NCI-H460 (cell line): ENCODE measurements at regions not wholly inside any gene's neighbourhood (a gene's known extent, or its start where the extent isn't known, plus 50 kb on each side); places are given as distances from the start of the nearest gene placed in this dataset.
"Not testable (repeated sequence)": the region's sequence is repeated elsewhere in the genome, so short reads cannot be mapped to it uniquely, and the experiment has no call there.

Source experiments
- DNase-seq: peaks from one replicate; pipeline ENCODE4 v3.0.0-alpha.2; 2016; ENCODE audit warnings: low read depth; ENCODE audit errors: extremely low read depth

DNA sequence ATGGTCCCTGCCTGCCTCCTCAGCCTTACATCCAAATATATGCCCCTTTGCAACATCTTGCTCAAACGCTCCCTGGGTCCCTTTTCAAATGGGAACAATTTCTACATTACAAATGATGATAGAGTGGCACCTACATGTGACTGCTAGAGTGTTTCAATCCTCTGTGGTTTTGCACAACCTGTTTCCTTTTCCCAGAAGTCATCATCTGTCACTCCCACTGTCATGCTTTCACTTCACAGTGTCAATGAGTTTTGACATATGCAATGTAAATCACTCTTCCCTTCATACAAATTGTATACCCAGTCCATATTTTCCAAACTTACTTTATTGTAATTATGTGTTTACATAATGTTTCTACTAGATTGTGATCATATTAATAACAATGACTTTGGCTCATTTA is 887.3 kb downstream of the TDRD15 start:
- DNase-seq: no peak

DNA sequence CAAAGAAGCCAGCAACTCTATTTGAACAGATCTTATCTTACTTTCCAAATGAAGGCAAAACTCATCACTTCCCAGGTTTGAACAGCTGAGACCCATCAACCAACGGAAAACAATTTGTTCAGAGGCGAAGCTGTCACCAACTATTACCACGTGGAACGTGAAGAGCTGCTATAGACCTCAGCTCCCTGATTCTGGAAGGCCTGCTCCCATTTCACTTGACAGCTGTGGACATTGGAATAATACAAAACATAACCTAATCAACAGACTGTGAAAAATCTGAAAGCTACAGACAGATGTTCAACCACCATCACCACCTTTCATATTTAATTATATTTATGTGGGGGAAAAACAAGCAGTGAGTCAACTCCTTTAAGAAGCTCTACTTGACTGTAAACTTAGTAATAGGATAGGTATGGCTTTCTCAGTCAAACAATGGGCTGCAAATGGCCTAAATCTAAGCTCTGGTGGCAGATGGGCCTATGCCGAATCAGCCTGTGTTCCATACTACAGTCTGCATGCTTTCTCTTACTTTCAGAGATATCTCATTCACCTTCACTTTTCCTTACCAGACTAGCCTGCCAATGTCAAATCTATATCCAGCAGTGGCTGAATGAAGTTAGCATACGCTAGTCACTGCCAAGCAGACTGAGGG is 896.4 kb downstream of the TDRD15 start:
- DNase-seq: no peak

- DNase-seq: no peak
Observed at GRCh38 chr2:22027345-22028005, 903.7 kb downstream of the TDRD15 start.

GRCh38 chr2:22035361-22035830 is 911.6 kb downstream of the TDRD15 start:
- no peak for DNase-seq

DNA sequence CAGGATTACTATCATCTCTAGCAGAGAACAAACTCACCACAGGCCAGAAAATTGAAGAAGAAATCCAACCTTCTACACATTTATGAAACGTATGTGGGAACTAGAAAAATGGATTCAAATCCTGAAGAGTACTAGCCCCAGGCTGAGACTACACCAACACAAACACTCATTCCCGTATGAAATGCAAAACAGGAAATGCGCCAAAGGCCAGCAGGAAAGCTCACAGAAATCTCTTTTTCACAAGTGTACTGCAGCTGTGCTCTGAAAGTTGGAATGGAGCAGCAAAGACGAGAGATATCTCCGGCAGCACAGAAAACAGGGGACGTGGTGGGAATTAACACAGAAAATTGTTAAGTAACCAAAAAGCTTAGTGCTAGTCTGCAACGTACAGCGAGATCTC is 913.5 kb downstream of the TDRD15 start:
- no peak for DNase-seq

DNA sequence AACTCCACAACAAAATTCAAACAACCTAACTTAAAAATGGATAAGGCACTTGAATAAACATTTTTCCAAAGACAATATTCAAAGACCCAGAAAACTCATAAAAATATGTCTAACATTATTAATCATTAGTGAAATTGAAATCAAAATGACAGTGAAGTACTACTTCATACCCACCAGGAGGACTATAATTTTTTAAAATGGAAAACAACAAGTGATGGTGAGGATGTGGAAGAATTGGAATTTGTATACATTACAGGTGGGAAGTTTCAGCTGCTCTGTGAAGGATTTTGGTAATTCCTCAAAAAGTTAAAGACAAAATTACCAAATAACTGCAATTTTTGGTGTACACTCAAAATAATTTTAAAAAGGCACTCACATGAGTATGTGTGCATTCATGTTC is 920.0 kb downstream of the TDRD15 start:
- DNase-seq: no peak

- DNase-seq: no peak
Observed at GRCh38 chr2:22055784-22056620, 932.2 kb downstream of the TDRD15 start.

GRCh38 chr2:22056621-22057132 is 932.9 kb downstream of the TDRD15 start:
- DNase-seq: no peak

GRCh38 chr2:22062679-22063078 is 938.9 kb downstream of the TDRD15 start:
- DNase-seq: no peak

DNA sequence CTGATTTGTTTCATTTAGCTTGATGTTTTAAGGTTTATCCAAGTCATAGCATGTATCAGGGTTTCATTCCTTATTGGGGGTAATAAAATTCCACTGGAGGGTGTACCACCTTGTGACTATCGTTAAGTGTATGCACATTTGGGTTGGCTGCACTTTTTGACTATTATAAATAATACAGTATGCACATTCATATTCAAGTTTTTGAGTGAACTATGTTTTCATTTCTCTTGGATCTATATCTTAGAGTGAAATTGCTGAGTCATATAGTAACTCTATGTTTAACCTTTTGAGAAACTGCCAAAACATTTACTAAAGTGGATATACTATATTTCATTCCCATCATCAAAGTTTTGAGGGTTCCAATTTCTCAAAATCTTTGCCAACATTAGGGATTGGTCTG is 952.7 kb downstream of the TDRD15 start:
- no peak for DNase-seq

DNA sequence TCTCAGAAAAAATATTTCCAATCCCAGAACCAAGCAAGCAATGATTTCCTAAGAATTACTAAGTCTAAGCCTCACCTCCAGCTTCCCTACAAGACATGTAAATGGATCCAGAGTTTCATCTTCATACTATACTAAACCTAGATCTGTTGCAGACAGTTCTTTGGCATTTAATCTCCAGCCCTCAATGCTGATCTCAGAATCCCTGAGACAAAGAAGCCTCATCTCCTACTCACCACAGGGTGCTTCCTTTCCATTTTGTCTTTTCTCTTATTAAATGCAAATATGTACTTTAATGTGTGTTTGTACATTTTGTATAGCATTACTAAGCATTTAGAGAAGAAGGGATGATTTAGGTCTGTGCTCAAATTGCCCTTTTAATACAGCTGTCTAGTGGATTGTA is 954.9 kb downstream of the TDRD15 start:
- DNase-seq: no peak

GRCh38 chr2:22079583-22079982 is 955.8 kb downstream of the TDRD15 start:
- no peak for DNase-seq

- no peak for DNase-seq
Observed at GRCh38 chr2:22086726-22087125, 963.0 kb downstream of the TDRD15 start.

- DNase-seq: not testable (repeated sequence)
Observed at GRCh38 chr2:22103617-22104016, 979.8 kb downstream of the TDRD15 start.

- no peak for DNase-seq
Observed at GRCh38 chr2:22110244-22110651, 986.5 kb downstream of the TDRD15 start.

DNA sequence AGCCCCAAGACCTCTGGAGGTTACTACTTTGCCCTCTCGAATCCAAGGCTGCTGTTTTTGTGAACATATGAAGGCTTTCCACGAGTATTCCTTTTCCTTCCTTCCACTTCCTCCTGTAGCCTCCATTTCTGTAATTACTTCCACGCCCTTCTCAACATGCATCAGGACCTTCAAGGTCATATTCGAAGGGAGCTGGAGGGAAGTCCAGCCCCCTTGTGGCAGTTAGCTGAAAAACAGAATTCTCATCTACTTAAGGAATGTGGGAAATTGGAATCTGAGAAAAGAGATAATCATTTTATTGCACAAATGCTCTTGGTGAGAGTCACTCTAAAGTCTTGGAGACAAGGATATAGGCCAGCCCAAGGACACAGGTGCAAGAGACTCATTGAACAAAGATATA is 1000.2 kb downstream of the TDRD15 start:
- DNase-seq: no peak

DNA sequence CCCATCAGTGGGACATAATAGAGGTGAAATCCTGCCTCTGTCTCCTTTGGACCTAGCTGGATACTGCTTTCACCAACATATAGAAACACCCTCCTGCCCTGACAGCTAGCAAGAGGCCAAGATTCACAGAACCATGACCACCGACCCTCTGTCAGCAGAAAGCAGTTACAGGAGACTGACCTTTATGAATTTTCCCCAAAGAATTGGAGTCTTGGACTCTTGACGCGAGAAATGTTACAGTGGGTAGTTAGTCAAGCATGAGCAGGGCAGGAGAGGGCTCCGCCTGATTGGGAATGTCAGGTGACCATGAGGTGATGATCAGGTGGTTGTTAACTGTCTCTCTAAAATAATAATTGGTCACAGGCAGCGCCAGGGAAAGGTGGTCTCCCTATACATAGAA is 1002.3 kb downstream of the TDRD15 start:
- no peak for DNase-seq

- no peak for DNase-seq
Observed at GRCh38 chr2:22126978-22127377, 1003.2 kb downstream of the TDRD15 start.

- no peak for DNase-seq
Observed at GRCh38 chr2:22134421-22134820, 1010.7 kb downstream of the TDRD15 start.

GRCh38 chr2:22136446-22136845 is 1012.7 kb downstream of the TDRD15 start:
- DNase-seq: no peak

- DNase-seq: no peak
Observed at GRCh38 chr2:22143840-22144239, 1020.1 kb downstream of the TDRD15 start.
